Endothelial cell of umbilical vein (primary cell): ENCODE measurements at regions not wholly inside any gene's neighbourhood (a gene's known extent, or its start where the extent isn't known, plus 50 kb on each side); places are given as distances from the start of the nearest gene placed in this dataset.
"Not testable (repeated sequence)": the region's sequence is repeated elsewhere in the genome, so short reads cannot be mapped to it uniquely, and the experiment has no call there.

Experiments
- BruUV-seq: library from RNA; stranded (reverse); fragments of 400-500 nt; replicated peaks from 2 replicates; lab custom pipeline; 2021; lab: Mats Ljungman, UMichigan
- CTCF ChIA-PET: fragments of 300-600, 350-600 bp; sonication (Branson Sonifier 250); formaldehyde crosslinking; loops from one replicate; lab custom pipeline; 2021; ENCODE audit warnings: antibody characterized with exemption, inconsistent platforms; lab: Charles Lee
- POLR2A ChIA-PET: fragments of 300-600, 350-600 bp; sonication (Branson Sonifier 250); formaldehyde crosslinking; loops from one replicate; lab custom pipeline; 2021; ENCODE audit warnings: antibody characterized with exemption, inconsistent platforms; lab: Charles Lee
- DNase-seq: peaks from one replicate; pipeline ENCODE4 v3.0.0-alpha.2; 2011; ENCODE audit warnings: low read depth, low spot score
- FAIRE-seq: peaks from 2 replicates; lab custom pipeline; 2011; peaks lifted over from hg19 to GRCh38; lab: Jason Lieb, UNC
- H2AFZ ChIP-seq: 2 replicates; pipeline ENCODE4 v1.6.0; 2012; ENCODE audit warnings: low read depth, low read length, control low read depth, inconsistent platforms
- H3K27ac ChIP-seq: 2 replicates; pipeline ENCODE4 v1.5.1; 2011; ENCODE audit warnings: low read depth, mild to moderate bottlenecking, control low read depth, low read length, moderate library complexity; ENCODE audit not compliant: insufficient read depth
- H3K27me3 ChIP-seq, 2 experiments: 2 replicates each; pipeline versions ENCODE4 v1.6.0 to v1.6.1; 2011; ENCODE audit warnings: low read length in 2 of 2, mixed read lengths in 1 of 2; ENCODE audit not compliant: control insufficient read depth in 2 of 2, insufficient read depth in 2 of 2
- H3K36me3 ChIP-seq, 2 experiments: 2 replicates in 1 of 2; 3 replicates in 1 of 2; pipeline ENCODE4 v1.5.1; 2011; ENCODE audit warnings: low read length in 2 of 2, mild to moderate bottlenecking in 1 of 2, moderate library complexity in 1 of 2; ENCODE audit not compliant: control insufficient read depth in 2 of 2, insufficient read depth in 2 of 2; ENCODE audit errors: extremely low read depth in 1 of 2
- H3K4me1 ChIP-seq: 3 replicates; pipeline ENCODE4 v1.5.1; 2011; ENCODE audit warnings: mild to moderate bottlenecking, low read length; ENCODE audit not compliant: control insufficient read depth, insufficient read depth; ENCODE audit errors: extremely low read depth
- H3K4me2 ChIP-seq: 2 replicates; pipeline ENCODE4 v1.6.1; 2011; ENCODE audit warnings: low read length, control low read depth, mixed read lengths; ENCODE audit not compliant: insufficient read depth
- H3K4me3 ChIP-seq, 3 experiments: fragments of 200-600 bp in 1 of 3; sonication (generic), shearing (Covaris generic) in 1 of 3; replicated peaks in 1 of 3; 2 replicates each; pipeline ENCODE4 v1.5.1; 2011 to 2016; ENCODE audit warnings: control low read depth in 3 of 3, low read length in 3 of 3, mild to moderate bottlenecking in 2 of 3, inconsistent platforms in 1 of 3, low read depth in 1 of 3, moderate library complexity in 1 of 3; ENCODE audit not compliant: insufficient read depth in 1 of 3
- H3K79me2 ChIP-seq: 2 replicates; pipeline ENCODE4 v1.6.0; 2012; ENCODE audit warnings: low read length, inconsistent platforms; ENCODE audit not compliant: control insufficient read depth, insufficient read depth
- H3K9ac ChIP-seq: replicated peaks from 2 replicates; pipeline ENCODE3; 2011; ENCODE audit warnings: low read length, control low read depth; ENCODE audit not compliant: insufficient read depth; ENCODE audit errors: extremely low read depth
- H3K9me1 ChIP-seq: replicated peaks from 3 replicates; pipeline ENCODE4 v1.6.0; 2011; ENCODE audit warnings: mild to moderate bottlenecking, low read length; ENCODE audit not compliant: control insufficient read depth, insufficient read depth; ENCODE audit errors: extremely low read depth
- H3K9me3 ChIP-seq: replicated peaks from 2 replicates; pipeline ENCODE4 v1.5.1; 2012; ENCODE audit warnings: low read length, inconsistent platforms; ENCODE audit not compliant: control insufficient read depth, insufficient read depth
- H4K20me1 ChIP-seq: replicated peaks from 2 replicates; pipeline ENCODE3; 2011; ENCODE audit warnings: mild to moderate bottlenecking, low read length; ENCODE audit not compliant: control insufficient read depth, insufficient read depth; ENCODE audit errors: extremely low read depth
- FOS ChIP-seq: IDR thresholded peaks from 2 replicates; pipeline ENCODE4 v1.6.1; 2011; ENCODE audit warnings: mild to moderate bottlenecking, low read length, moderate library complexity, borderline replicate concordance; ENCODE audit not compliant: insufficient read depth
- GATA2 ChIP-seq: IDR thresholded peaks from 2 replicates; pipeline ENCODE4 v1.7.0; 2011; ENCODE audit warnings: low read depth, mild to moderate bottlenecking, moderate library complexity, mixed read lengths, low read length; ENCODE audit not compliant: insufficient read length, insufficient read depth
- JUN ChIP-seq: IDR thresholded peaks from 2 replicates; pipeline ENCODE4 v1.6.1; 2011; ENCODE audit warnings: borderline replicate concordance, low read depth; ENCODE audit not compliant: insufficient read length, insufficient read depth
- dilution Hi-C: fragments of 300-500 bp; cut with MboI; formaldehyde crosslinking; loops from one replicate; pipeline ENCODE4 v1.15.0; 2019; ENCODE audit warnings: low sequenced_read_pairs; ENCODE audit not compliant: extremely low pct_ligation_motif_present
- intact Hi-C: fragments of 100-400 bp; cut with micrococcal nuclease; formaldehyde crosslinking; loops from one replicate; pipeline ENCODE4 v1.10.0; 2022
- TF ChIP-seq, protein P1 (sequence below): IDR thresholded peaks from 2 replicates; pipeline ENCODE4 v1.6.1; 2011; ENCODE audit not compliant: insufficient read depth, insufficient read length
- TF ChIP-seq, protein P2 (sequence below), 2 donors: IDR thresholded peaks; 1 replicate in 1 of 2; 2 replicates in 1 of 2; pipeline ENCODE4 v1.5.1; 2011; ENCODE audit warnings: low read length in 2 of 2, mild to moderate bottlenecking in 2 of 2, moderate library complexity in 2 of 2, control low read depth in 1 of 2, inconsistent platforms in 1 of 2, low read depth in 1 of 2; ENCODE audit not compliant: insufficient read depth in 1 of 2; ENCODE audit errors: extremely low read depth in 1 of 2

DNA sequence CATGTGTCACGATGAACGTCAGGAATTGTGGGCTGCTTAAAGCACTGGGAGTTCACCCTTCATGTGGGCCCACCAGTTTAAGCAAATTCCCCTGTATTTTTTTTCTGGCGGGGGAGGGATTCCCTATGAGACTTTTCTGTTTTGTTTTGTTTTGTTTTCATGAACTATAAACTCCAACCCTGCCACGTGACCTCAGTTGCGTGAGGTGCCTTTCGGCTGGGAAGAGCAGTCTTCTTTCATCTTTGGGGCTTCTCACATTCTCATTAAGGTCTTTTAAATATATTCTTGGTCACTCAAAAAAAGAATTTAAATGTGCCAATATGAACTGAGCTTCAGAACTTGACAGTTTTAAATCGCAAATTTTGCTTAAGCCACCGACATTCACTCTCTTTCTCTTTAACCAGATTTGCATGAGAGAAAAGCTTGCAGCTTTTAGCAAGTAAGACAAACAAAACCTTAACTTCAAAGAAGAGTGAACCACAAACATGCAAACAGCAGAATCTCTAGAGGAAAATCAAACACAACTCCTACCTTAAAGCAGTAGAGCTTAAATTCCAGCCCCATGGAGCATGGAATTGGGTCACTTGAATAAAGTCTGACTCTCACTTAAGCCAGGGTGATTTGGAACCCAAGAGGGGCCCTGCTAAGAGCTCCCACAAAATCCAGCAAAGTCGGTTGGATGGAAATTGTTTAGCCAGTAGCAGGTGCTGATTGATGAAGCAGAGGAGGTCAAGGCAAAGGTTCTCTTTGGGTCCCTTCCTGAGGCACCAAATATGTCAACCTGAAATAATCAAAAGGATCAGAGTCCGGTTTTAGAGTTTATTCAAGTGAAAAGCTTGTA, 699.8 kb upstream of the GBE1 start:
- intact Hi-C loops (no loop called here), dilution Hi-C loops (no loop called here)
- CTCF ChIA-PET, result no interaction called here
- Histone ChIP-seq H3K9me1 (no peaks in the 10 kb centered on the region), H3K4me3 (no peak overlapping the region), H3K36me3 (no peaks in the 10 kb centered on the region), H3K9ac (no peak overlapping the region), H3K4me1 (no peaks in the 10 kb centered on the region), H3K27ac (no peak overlapping the region), H3K4me2 (no peak overlapping the region), H3K79me2 (no peaks in the 10 kb centered on the region), H3K9me3 (no peaks in the 10 kb centered on the region), H3K27me3 (no peaks in the 10 kb centered on the region), H2AFZ (no peak overlapping the region), H4K20me1 (no peaks in the 10 kb centered on the region)
- POLR2A ChIA-PET, result no interaction called here
- no peak for FAIRE-seq
- no TSS peak for BruUV-seq
- DNase-seq, result no peak
- no peak for TF ChIP-seq FOS

DNA sequence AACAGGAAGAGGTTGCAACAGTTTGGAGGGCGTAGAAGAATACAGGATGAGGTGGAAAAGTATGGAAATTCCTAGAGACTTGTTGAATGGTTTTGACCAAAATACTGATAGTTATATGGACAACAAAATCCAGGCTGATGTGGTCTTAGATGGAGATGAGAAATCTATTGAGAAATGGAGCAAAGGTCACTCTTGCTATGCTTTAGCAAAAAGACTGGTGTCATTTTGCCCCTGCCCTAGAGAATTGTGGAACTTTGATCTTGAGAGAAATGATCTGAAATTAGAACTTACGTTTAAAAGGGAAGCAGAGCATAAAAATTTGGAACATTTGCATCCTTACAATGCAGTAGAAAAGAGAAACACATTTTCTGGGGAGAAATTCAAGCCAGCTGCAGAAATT, 686.9 kb upstream of the GBE1 start:
- Histone ChIP-seq H3K9me1 (no peaks in the 10 kb centered on the region), H3K9me3 (no peaks in the 10 kb centered on the region), H4K20me1 (no peaks in the 10 kb centered on the region), H3K27me3 (no peaks in the 10 kb centered on the region), H3K79me2 (no peaks in the 10 kb centered on the region), H3K36me3 (no peaks in the 10 kb centered on the region), H3K4me1 (no peaks in the 10 kb centered on the region), H3K9ac (no peak overlapping the region), H3K4me3 (no peak overlapping the region), H2AFZ (no peak overlapping the region), H3K4me2 (no peak overlapping the region), H3K27ac (no peak overlapping the region)
- no peak for FAIRE-seq
- BruUV-seq, result no TSS peak
- dilution Hi-C loops (no loop called here), intact Hi-C loops (no loop called here)
- no peak for DNase-seq
- POLR2A ChIA-PET, result no interaction called here
- CTCF ChIA-PET, result no interaction called here
- TF ChIP-seq JUN (no peak), GATA2 (no peak)
- TF ChIP-seq, protein P1, sequence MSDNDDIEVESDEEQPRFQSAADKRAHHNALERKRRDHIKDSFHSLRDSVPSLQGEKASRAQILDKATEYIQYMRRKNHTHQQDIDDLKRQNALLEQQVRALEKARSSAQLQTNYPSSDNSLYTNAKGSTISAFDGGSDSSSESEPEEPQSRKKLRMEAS, result no peak
- TF ChIP-seq, protein P2, sequence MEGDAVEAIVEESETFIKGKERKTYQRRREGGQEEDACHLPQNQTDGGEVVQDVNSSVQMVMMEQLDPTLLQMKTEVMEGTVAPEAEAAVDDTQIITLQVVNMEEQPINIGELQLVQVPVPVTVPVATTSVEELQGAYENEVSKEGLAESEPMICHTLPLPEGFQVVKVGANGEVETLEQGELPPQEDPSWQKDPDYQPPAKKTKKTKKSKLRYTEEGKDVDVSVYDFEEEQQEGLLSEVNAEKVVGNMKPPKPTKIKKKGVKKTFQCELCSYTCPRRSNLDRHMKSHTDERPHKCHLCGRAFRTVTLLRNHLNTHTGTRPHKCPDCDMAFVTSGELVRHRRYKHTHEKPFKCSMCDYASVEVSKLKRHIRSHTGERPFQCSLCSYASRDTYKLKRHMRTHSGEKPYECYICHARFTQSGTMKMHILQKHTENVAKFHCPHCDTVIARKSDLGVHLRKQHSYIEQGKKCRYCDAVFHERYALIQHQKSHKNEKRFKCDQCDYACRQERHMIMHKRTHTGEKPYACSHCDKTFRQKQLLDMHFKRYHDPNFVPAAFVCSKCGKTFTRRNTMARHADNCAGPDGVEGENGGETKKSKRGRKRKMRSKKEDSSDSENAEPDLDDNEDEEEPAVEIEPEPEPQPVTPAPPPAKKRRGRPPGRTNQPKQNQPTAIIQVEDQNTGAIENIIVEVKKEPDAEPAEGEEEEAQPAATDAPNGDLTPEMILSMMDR (IDR thresholded peaks at IDR 0.05; ENCODE audit: extremely low read depth in 1 of 2, insufficient read depth in 1 of 2, low read depth in 1 of 2, low read length in 2 of 2), result no peak

DNA sequence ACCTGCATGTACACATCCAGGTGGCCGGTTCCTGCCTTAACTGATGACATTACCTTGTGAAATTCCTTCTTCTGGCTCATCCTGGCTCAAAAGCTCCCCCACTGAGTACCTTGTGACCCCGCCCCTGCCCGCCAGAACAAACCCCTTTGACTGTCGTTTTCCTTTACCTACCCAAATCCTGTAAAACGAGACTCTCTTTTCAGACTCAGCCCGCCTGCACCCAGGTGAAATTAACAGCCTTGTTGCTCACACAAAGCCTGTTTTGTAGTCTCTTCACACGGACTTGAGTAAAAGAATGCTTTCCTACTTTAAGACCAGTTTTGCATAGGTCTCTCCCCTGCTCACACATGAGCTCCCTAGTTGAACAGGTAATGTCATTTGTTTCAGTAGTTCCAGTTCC, 667.4 kb upstream of the GBE1 start:
- H3K27me3 ChIP-seq, H3K9me1 ChIP-seq, H3K27ac ChIP-seq, intact Hi-C loops, CTCF ChIA-PET, H3K4me2 ChIP-seq, FAIRE-seq, H3K79me2 ChIP-seq, H3K4me1 ChIP-seq, DNase-seq, POLR2A ChIA-PET, H4K20me1 ChIP-seq, H2AFZ ChIP-seq, H3K4me3 ChIP-seq, H3K36me3 ChIP-seq, dilution Hi-C loops, BruUV-seq, H3K9ac ChIP-seq, H3K9me3 ChIP-seq: not testable (repeated sequence)
